ENCODE measurements at regions not wholly inside any gene's neighbourhood (a gene's known extent, or its start where the extent isn't known, plus 50 kb on each side); places are given as distances from the start of the nearest gene placed in this dataset.

GRCh38 chr2:200129721-200130462, 174.5 kb downstream of the MAIP1 start:
- Histone ChIP-seq H3K27ac (replicated peaks) (no peak overlapping the region), H3K4me3 (replicated peaks; ENCODE audit: insufficient read depth, low read length) (no peak overlapping the region), H3K27me3 (ENCODE audit: insufficient read depth, poor library complexity, severe bottlenecking) (no peaks in the 10 kb centered on the region)
- no peak for TF ChIP-seq SPI1 (IDR thresholded peaks at IDR 0.05; ENCODE audit: borderline replicate concordance, low read depth)
- TF ChIP-seq GABPA (IDR thresholded peaks at IDR 0.05; ENCODE audit: low read depth), result no peak
- TF ChIP-seq POLR2AphosphoS5 (IDR thresholded peaks at IDR 0.05; ENCODE audit: low read depth), result no peak
- no peak for TF ChIP-seq REST (IDR thresholded peaks at IDR 0.05; ENCODE audit: insufficient replicate concordance, low read depth)
- no peak for TF ChIP-seq CTCF (IDR thresholded peaks at IDR 0.05; ENCODE audit: insufficient read depth, low read length)
- no peak for DNase-seq (ENCODE audit: low read depth in 1 of 2, low spot score in 1 of 2)

GRCh38 chr2:200130762-200131166, 175.4 kb downstream of the MAIP1 start:
- Histone ChIP-seq H3K27ac (replicated peaks) (no peak overlapping the region), H3K27me3 (ENCODE audit: insufficient read depth, poor library complexity, severe bottlenecking) (no peaks in the 10 kb centered on the region), H3K4me3 (replicated peaks; ENCODE audit: insufficient read depth, low read length) (no peak overlapping the region)
- TF ChIP-seq GABPA (IDR thresholded peaks at IDR 0.05; ENCODE audit: low read depth) (no peak), POLR2AphosphoS5 (IDR thresholded peaks at IDR 0.05; ENCODE audit: low read depth) (no peak), SPI1 (IDR thresholded peaks at IDR 0.05; ENCODE audit: borderline replicate concordance, low read depth) (no peak), CTCF (IDR thresholded peaks at IDR 0.05; ENCODE audit: insufficient read depth, low read length) (no peak)
- no peak for DNase-seq (ENCODE audit: low read depth in 1 of 2, low spot score in 1 of 2)

GRCh38 chr2:200131307-200131706, 175.2 kb upstream of the SPATS2L start:
- Histone ChIP-seq H3K27me3 (ENCODE audit: insufficient read depth, poor library complexity, severe bottlenecking) (no peaks in the 10 kb centered on the region), H3K4me3 (replicated peaks; ENCODE audit: insufficient read depth, low read length) (no peak overlapping the region), H3K27ac (replicated peaks) (no peak overlapping the region)
- DNase-seq (ENCODE audit: low read depth in 1 of 2, low spot score in 1 of 2), result no peak
- TF ChIP-seq SPI1 (IDR thresholded peaks at IDR 0.05; ENCODE audit: borderline replicate concordance, low read depth) (no peak), GABPA (IDR thresholded peaks at IDR 0.05; ENCODE audit: low read depth) (no peak), POLR2AphosphoS5 (IDR thresholded peaks at IDR 0.05; ENCODE audit: low read depth) (no peak), CTCF (IDR thresholded peaks at IDR 0.05; ENCODE audit: insufficient read depth, low read length) (no peak), REST (IDR thresholded peaks at IDR 0.05; ENCODE audit: insufficient replicate concordance, low read depth) (no peak)

Data from HL-60 (cell line).